Stomach (tissue), 4 donors: ENCODE measurements at regions not wholly inside any gene's neighbourhood (a gene's known extent, or its start where the extent isn't known, plus 50 kb on each side); places are given as distances from the start of the nearest gene placed in this dataset.

Experiments
- EP300 ChIP-seq: sonication (generic); formaldehyde crosslinking; IDR thresholded peaks from one replicate; pipeline ENCODE4 v1.6.1; 2017; ENCODE audit warnings: antibody characterized with exemption
- POLR2A ChIP-seq, 4 donors: fragments of 450-650 bp; IDR thresholded peaks; one replicate each; pipeline ENCODE4 v1.6.1; 2016; ENCODE audit warnings: antibody characterized with exemption in 4 of 4, control low read depth in 2 of 4, mild to moderate bottlenecking in 1 of 4, moderate library complexity in 1 of 4
- TF ChIP-seq, protein P1 (sequence below), 7 experiments: fragments of 450-650 bp in 4 of 7; fragments of 200-600 bp in 3 of 7; sonication (generic) in 3 of 7; IDR thresholded peaks; one replicate each; pipeline ENCODE4 v1.5.1; 2016 to 2019; ENCODE audit warnings: antibody characterized with exemption in 7 of 7, control low read depth in 2 of 7, mild to moderate bottlenecking in 1 of 7

DNA sequence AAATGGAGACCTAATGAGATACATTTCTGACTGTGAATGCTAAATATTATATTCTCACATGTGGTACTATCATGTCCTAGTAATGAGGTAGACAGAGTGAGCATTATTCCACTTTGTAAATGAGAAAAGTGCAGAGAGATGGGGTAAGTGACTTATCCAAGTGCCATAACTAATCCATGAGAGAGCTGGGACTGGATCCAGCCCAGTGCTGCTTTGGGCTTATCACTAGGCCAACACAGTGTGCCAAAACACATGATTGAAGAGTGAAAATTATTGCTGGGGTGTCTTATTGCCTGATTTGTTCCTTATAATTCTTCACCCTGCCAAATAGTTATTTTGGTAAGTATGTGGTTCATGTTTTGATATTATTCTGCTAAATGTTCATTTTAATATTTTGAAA is 442.2 kb upstream of the GRAMD2B start:
- no peak for TF ChIP-seq POLR2A (IDR thresholded peaks at IDR 0.05)
- TF ChIP-seq, protein P1, sequence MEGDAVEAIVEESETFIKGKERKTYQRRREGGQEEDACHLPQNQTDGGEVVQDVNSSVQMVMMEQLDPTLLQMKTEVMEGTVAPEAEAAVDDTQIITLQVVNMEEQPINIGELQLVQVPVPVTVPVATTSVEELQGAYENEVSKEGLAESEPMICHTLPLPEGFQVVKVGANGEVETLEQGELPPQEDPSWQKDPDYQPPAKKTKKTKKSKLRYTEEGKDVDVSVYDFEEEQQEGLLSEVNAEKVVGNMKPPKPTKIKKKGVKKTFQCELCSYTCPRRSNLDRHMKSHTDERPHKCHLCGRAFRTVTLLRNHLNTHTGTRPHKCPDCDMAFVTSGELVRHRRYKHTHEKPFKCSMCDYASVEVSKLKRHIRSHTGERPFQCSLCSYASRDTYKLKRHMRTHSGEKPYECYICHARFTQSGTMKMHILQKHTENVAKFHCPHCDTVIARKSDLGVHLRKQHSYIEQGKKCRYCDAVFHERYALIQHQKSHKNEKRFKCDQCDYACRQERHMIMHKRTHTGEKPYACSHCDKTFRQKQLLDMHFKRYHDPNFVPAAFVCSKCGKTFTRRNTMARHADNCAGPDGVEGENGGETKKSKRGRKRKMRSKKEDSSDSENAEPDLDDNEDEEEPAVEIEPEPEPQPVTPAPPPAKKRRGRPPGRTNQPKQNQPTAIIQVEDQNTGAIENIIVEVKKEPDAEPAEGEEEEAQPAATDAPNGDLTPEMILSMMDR (IDR thresholded peaks at IDR 0.05), result no peak
- no peak for TF ChIP-seq EP300
